HG03060 (cell line): ENCODE measurements at regions not wholly inside any gene's neighbourhood (a gene's known extent, or its start where the extent isn't known, plus 50 kb on each side); places are given as distances from the start of the nearest gene placed in this dataset.
"Not testable (repeated sequence)": the region's sequence is repeated elsewhere in the genome, so short reads cannot be mapped to it uniquely, and the experiment has no call there.

Experiments
- ATAC-seq: cut with Tn5 transposase; IDR thresholded peaks from one replicate; pipeline ENCODE4 v1.9.1; 2021; ENCODE audit warnings: low read depth, moderate number of reproducible peaks; ENCODE audit not compliant: unreplicated experiment

- ATAC-seq: no peak
These were observed 1304.5 kb upstream of the SLC39A10 start for GRCh38 chr2:194352505-194352904.

- no peak for ATAC-seq
These were observed 1310.8 kb upstream of the SLC39A10 start for GRCh38 chr2:194346193-194346592.

GRCh38 chr2:194345347-194345746 lies 1311.7 kb upstream of the SLC39A10 start:
- no peak for ATAC-seq

- ATAC-seq: no peak
These were observed 1313.9 kb upstream of the SLC39A10 start for GRCh38 chr2:194343167-194343566.

- ATAC-seq: no peak
These were observed 1324.1 kb upstream of the SLC39A10 start for GRCh38 chr2:194332799-194333490.

GRCh38 chr2:194328456-194328855 lies 1328.6 kb upstream of the SLC39A10 start:
- ATAC-seq: no peak

GRCh38 chr2:194327196-194327888 lies 1329.7 kb upstream of the SLC39A10 start:
- ATAC-seq: no peak

- no peak for ATAC-seq
These were observed 1333.3 kb upstream of the SLC39A10 start for GRCh38 chr2:194323740-194324139.

- no peak for ATAC-seq
These were observed 1336.5 kb upstream of the SLC39A10 start for GRCh38 chr2:194320520-194320919.

- ATAC-seq: no peak
These were observed 1337.6 kb upstream of the SLC39A10 start for GRCh38 chr2:194319222-194319992.

GRCh38 chr2:194314042-194314441 lies 1343.0 kb upstream of the SLC39A10 start:
- no peak for ATAC-seq

GRCh38 chr2:194304191-194304590 lies 1352.8 kb upstream of the SLC39A10 start:
- no peak for ATAC-seq

GRCh38 chr2:194301946-194302345 lies 1355.1 kb upstream of the SLC39A10 start:
- no peak for ATAC-seq

GRCh38 chr2:194294156-194294555 lies 1362.9 kb upstream of the SLC39A10 start:
- ATAC-seq: no peak

GRCh38 chr2:194291104-194291503 lies 1365.9 kb upstream of the SLC39A10 start:
- no peak for ATAC-seq

GRCh38 chr2:194289712-194290346 lies 1367.2 kb upstream of the SLC39A10 start:
- no peak for ATAC-seq

GRCh38 chr2:194276667-194277066 lies 1380.4 kb upstream of the SLC39A10 start:
- ATAC-seq: not testable (repeated sequence)

GRCh38 chr2:194271293-194271961 lies 1385.6 kb upstream of the SLC39A10 start:
- no peak for ATAC-seq

- no peak for ATAC-seq
These were observed 1386.4 kb upstream of the SLC39A10 start for GRCh38 chr2:194270648-194271047.

- no peak for ATAC-seq
These were observed 1392.4 kb upstream of the SLC39A10 start for GRCh38 chr2:194264586-194264985.
